ENCODE measurements at regions not wholly inside any gene's neighbourhood (a gene's known extent, or its start where the extent isn't known, plus 50 kb on each side); places are given as distances from the start of the nearest gene placed in this dataset.

GRCh38 chr5:4831325-4831724 is 308.8 kb upstream of the ADAMTS16 start:
- no peak for DNase-seq (ENCODE audit: low read depth)

DNA sequence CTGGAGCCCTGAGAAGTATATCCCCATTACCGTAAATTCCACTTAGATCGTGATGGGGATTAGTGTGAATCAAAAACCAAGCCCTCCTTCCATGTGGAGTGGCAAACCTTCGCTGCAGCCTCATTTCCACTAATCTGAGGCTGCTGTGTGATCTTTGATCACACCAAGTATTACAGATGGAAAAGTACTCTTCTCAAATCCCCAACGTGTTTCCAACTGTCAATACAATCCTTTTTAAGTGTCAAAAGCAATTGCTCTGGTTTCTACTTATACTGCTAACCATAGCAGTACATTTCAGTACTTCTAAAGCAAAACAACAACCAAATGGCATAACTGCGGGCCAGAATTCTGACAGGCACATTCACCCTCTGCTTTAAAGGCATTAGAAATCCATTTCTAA is 307.7 kb upstream of the ADAMTS16 start:
- no peak for DNase-seq (ENCODE audit: low read depth)

- no peak for DNase-seq (ENCODE audit: low read depth)
Observed at GRCh38 chr5:4833104-4833738, 306.9 kb upstream of the ADAMTS16 start.

DNA sequence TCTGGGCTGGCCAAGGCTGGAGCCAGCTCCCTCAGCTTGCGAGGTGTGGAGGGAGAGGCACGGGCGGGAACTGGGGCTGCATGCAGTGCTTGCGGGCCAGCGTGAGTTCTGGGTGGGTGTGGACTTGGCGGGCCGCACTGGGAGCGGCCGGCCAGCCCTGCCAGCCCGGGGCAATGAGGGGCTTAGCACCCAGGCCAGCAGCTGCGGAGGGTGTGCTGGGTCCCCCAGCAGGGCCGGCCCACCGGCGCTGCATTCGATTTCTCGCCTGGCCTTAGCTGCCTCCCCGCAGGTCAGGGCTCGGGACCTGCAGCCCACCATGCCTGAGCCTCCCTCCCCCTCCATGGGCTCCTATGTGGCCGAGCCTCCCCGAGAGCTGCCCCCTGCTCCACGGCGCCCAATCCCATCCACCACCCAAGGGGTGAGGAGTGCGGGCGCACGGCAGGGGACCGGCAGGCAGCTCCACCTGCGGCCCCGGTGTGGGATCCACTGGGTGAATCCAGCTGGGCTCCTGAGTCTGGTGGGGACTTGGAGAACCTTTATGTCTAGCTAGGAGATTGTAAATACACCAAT is 302.6 kb upstream of the ADAMTS16 start:
- no peak for DNase-seq (ENCODE audit: low read depth)

GRCh38 chr5:4845221-4845620 is 294.9 kb upstream of the ADAMTS16 start:
- no peak for DNase-seq (ENCODE audit: low read depth)

DNA sequence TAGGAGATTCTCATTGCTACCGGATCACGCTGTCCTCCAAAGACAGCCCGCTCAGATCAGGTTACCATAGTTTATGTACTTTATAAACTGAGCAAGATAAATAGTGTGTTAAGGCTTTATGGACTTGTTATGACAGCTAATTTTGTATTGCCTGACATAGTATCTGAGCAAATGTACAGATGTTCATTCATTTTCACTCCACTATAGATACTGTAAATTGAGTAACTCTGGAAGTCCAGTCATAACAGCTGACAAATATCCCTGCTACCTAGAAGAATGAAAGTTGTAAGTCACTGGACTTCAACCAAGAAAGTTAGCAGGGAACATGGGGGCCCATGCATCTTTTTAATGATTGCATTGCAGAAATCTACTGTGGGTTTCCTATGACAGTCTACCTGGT is 292.4 kb upstream of the ADAMTS16 start:
- no peak for DNase-seq (ENCODE audit: low read depth)

GRCh38 chr5:4855036-4855435 is 285.1 kb upstream of the ADAMTS16 start:
- DNase-seq (ENCODE audit: low read depth), result no peak

- no peak for DNase-seq (ENCODE audit: low read depth)
Observed at GRCh38 chr5:4855880-4856279, 284.2 kb upstream of the ADAMTS16 start.

- DNase-seq (ENCODE audit: low read depth), result no peak
Observed at GRCh38 chr5:4857761-4858160, 282.4 kb upstream of the ADAMTS16 start.

DNA sequence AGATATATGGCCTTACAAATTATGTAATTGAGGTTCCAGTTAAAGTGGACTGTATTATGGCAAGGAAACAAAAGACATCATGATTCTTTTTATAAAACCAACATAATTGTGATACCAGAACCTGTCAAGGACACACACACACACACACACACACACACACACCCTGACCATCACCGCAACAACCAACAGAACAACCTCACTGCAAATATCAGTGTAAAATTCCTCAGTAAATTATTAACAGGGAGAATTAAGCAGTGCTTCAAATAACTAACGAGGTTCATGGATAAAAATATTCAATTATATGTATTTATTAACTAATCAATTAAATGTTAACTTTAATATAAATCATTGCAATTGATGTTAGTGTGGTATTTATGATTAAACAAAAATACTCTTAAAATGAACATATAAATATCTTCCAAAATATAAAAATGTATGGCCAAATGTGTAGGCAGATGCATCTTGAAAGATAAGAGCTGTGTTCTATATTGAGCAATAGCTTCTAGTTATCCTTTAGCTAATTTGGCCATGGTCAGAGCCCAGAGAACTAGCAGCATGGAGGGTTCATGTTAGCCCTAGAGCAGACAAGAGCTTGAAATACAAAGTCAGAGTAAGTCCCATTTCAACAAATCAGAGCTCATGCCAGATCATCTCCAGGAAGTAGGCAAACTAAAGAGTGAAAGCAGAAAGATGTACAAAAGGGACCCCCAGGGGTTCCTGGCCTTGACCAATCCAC is 280.5 kb upstream of the ADAMTS16 start:
- DNase-seq (ENCODE audit: low read depth), result no peak

DNA sequence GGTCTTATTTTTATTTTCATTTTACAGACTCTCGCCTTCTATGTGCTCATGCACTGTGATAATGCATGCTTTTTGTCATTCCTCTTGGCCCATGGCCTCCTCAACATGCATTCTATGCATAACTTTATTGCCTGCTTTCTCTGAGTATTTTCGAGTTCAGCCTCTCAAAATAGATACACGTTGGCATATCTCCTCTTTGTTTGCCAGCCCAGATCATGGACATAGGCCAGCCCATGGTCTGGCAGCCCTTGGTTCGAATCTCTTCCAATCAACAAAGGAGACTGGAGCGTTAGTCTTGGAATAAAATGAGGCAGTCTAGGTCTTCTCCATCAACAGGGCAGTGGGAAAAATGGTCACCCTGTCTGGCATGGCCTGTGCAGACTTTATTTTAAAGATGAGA is 279.5 kb upstream of the ADAMTS16 start:
- no peak for DNase-seq (ENCODE audit: low read depth)

- peak; percentile 21 for DNase-seq (ENCODE audit: low read depth)
Observed at GRCh38 chr5:4862500-4862899, 277.6 kb upstream of the ADAMTS16 start.

DNA sequence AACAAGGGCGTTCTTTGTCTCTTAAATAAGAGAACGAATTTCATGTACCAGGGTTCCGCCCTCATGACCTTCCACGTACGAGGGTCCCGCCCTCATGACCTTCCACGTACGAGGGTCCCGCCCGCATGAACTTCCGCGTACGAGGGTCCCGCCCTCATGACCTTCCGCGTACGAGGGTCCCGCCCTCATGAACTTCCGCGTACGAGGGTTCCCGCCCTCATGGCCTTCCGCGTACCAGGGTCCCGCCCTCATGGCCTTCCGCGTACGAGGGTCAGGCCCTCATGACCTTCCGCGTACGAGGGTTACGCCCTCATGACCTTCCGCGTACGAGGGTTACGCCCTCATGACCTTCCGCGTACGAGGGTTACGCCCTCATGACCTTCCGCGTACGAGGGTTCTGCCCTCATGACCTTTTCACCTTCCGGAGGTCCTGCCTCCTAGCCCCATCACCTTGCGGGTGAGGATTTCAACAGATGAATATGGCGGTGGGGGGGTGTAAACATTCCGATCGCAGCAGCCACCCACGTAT is 273.9 kb upstream of the ADAMTS16 start:
- DNase-seq (ENCODE audit: low read depth), result no peak

GRCh38 chr5:4866817-4867216 is 273.3 kb upstream of the ADAMTS16 start:
- no peak for DNase-seq (ENCODE audit: low read depth)

- peak; percentile 11 for DNase-seq (ENCODE audit: low read depth)
Observed at GRCh38 chr5:4868140-4868735, 271.9 kb upstream of the ADAMTS16 start.

GRCh38 chr5:4873652-4874051 is 266.5 kb upstream of the ADAMTS16 start:
- no peak for DNase-seq (ENCODE audit: low read depth)

- DNase-seq (ENCODE audit: low read depth), result no peak
Observed at GRCh38 chr5:4874097-4874496, 266.0 kb upstream of the ADAMTS16 start.

DNA sequence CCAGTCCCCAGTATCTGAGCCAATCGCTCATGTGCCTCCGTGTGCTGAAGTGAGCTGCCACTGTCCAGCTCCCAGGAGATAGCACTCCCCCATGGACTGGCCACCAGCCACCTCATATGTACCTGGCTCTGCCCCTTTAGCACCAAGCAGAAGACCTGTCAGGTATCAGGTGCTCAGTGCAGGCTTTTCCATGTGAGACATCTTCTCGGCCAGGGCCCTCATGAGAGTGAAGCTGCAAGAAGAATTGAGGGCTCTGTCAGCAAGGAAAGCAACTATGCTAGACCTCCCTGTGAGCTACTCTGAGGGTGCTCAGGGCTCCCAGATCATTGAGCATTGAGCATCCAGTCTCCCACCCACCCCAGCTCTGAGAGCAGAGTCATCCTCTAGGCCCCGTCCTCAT is 264.2 kb upstream of the ADAMTS16 start:
- no peak for DNase-seq (ENCODE audit: low read depth)

GRCh38 chr5:4876804-4877203 is 263.3 kb upstream of the ADAMTS16 start:
- no peak for DNase-seq (ENCODE audit: low read depth)

DNA sequence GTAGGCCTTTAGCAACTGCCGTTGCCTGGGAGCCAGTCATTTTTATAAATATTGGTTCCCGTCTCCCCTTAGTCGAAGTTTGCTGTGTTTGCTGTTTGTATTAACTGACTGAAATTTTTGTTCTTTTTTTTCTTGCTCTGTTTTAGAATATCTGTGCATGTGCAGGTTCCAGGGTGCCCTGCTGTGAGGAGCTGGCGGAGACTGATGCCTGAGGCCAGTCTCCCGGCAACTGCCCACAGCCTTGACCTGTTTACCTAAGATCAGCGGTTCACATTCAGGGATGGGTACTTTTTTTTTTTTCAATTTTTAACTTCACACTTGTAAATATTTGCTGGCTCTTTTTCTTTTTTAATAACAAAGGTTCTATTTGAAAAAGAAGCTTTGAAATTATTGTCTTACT is 262.6 kb upstream of the ADAMTS16 start:
- no peak for DNase-seq (ENCODE audit: low read depth)

DNA sequence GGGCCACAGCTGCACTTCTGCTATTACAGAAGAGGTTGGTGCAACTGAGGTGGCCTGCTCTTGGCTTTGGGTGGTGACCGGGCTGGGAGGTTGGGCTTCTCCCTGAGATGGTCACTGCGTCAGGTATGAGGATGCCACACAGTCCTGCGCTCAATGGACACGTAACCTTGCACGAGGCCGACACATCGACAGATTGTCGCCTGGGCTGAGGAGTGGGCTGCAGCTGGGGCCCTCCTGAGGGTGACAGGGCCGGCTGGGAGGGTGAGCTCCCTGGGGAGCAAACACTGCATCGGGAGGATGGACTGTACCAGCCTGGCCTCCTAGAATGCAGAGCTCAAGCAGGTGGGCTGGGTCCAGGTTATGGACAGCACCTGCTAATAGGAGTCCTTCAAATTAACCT is 261.1 kb upstream of the ADAMTS16 start:
- DNase-seq (ENCODE audit: low read depth), result no peak

GRCh38 chr5:4879693-4880303 is 260.3 kb upstream of the ADAMTS16 start:
- DNase-seq (ENCODE audit: low read depth), result peak; percentile 34
